Mammary epithelial cell (primary cell): ENCODE measurements at regions not wholly inside any gene's neighbourhood (a gene's known extent, or its start where the extent isn't known, plus 50 kb on each side); places are given as distances from the start of the nearest gene placed in this dataset.

ENCODE experiments used
- CTCF ChIP-seq, 2 donors: IDR thresholded peaks in 1 of 2; conservative IDR thresholded peaks in 1 of 2; 2 replicates each; pipeline ENCODE4 v1.5.1; 2011 to 2012; ENCODE audit warnings: inconsistent platforms in 2 of 2, low read length in 2 of 2, mild to moderate bottlenecking in 2 of 2, control low read depth in 1 of 2, low read depth in 1 of 2; ENCODE audit not compliant: insufficient read depth in 1 of 2; ENCODE audit errors: extremely low read depth in 1 of 2
- EZH2 ChIP-seq: IDR thresholded peaks from 2 replicates; pipeline ENCODE4 v1.6.1; 2012; ENCODE audit warnings: low read length, inconsistent platforms, borderline replicate concordance

- TF ChIP-seq EZH2 (no peak), CTCF (conservative IDR thresholded peaks at IDR 0.05 in 1 of 2, IDR thresholded peaks at IDR 0.05 in 1 of 2; ENCODE audit: extremely low read depth in 1 of 2, insufficient read depth in 1 of 2, low read depth in 1 of 2, low read length in 2 of 2) (no peak)
These were observed 75.2 kb upstream of the TSPAN2 start for GRCh38 chr1:115164484-115164883.
